Left ventricle myocardium superior (tissue), 1 donor: ENCODE measurements at regions not wholly inside any gene's neighbourhood (a gene's known extent, or its start where the extent isn't known, plus 50 kb on each side); places are given as distances from the start of the nearest gene placed in this dataset.
A peak's percentile ranks its signal among the peaks of the same experiment; 100 is the strongest.

ENCODE experiments used
- ATAC-seq: fragments of 200-7000 bp; cut with Tn5 transposase; one replicate; pipeline ENCODE4 v1.9.1; 2020; ENCODE audit warnings: mild to moderate bottlenecking, moderate library complexity
- DNase-seq: peaks from one replicate; pipeline ENCODE4 v3.0.0-alpha.2; 2020
- intact Hi-C: fragments of 100-400 bp; cut with micrococcal nuclease; formaldehyde crosslinking; loops from one replicate; pipeline ENCODE4 v1.11.0; 2022
- donor health status: DM: no; HTN: yes; CAD: no; lungs with severe emphysema.

GRCh38 chr20:58600756-58601155 lies 50.3 kb upstream of the STX16 start:
- intact Hi-C loops, result no loop called here
- DNase-seq (no peak), ATAC-seq (no peak)

DNA sequence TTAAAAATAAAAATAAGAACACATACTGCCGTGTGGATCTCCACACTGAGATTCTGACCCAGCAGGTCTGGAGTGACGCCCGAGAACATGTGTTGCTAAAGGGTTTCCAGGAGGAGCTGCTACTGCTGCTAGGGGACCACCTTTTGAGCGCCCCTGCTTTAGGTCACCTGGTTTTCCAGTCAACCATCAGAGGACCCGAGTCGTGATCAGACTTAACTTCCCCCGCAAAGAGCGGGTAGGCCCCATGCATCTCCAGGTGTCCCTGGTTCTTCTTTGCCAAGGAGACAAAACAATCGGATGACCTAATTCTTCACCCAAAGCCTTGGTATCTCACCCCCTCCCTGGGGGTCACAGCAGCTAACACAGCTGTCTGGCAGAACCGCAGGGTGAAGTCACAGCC lies 51.1 kb upstream of the STX16 start:
- DNase-seq, result no peak
- intact Hi-C loops, result no loop called here
- no peak for ATAC-seq

DNA sequence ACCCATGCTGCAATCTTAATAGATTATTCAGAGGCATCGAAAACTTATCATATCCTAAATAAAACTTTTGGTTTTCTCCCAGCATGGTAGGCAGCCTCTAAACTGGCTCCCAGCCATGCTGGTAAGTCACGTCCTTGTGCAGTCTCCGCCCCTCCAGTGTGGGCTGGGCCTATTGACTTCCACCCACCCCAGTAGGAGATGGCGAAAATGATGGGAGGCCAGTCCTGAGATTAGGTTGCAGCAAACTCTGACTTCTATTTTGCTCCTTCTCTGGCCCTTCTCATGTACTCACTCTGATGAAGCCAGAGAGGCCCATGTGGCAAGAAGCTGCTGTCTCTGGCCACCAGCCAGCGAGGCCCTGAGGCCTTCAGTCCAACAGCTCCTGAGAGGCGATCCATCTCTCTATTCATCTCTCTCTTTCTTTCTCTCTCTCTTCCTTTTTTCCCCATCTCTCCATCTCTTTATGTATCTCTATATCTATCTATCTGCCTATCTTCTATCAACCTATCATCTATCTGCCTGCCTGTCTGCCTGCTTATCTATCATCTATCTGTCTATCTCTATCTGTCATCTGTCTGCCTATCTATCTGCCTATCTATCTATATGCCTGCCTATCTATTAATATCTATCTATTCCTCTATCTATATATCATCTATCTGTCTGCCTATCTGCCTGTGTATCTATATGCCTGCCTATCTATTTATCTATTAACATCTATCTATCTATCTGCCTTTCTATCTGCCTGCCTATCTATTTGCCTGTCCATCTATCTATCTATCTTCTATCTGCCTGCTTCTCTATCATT lies 52.7 kb upstream of the STX16 start:
- intact Hi-C loops, result no loop called here
- DNase-seq (peak; percentile 81), ATAC-seq (peak; percentile 76)

GRCh38 chr20:58597249-58597891 lies 53.7 kb upstream of the STX16 start:
- intact Hi-C loops, result no loop called here
- peak; percentile 64 for DNase-seq
- ATAC-seq, result peak; percentile 90

DNA sequence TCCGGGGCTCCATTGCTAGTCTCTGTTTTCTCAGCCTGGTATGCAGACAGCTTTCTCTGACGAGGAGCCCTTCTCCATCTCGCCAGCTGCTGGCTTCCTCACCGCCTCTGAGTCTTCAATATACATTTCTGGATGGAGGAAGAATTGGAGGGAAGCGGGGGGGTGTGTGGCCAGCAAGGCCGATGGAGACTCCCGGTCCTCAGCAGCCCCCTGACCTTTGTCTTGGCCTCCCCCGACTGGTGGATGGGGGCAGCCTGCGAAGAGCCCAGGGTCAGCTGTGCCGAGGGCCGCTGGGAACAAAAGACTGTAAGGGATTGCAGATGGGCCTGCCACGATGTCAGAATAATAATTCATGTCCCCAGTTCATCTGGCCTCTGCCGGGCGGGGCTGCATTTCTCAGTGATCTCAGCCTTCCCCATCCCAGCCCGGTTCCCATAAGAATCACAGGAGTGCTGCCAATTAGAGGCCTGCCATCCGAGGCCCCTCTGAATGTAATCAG lies 54.3 kb upstream of the STX16 start:
- DNase-seq (peak; percentile 57), ATAC-seq (peak; percentile 65)
- intact Hi-C loops, result no loop called here

- DNase-seq (no peak), ATAC-seq (no peak)
- intact Hi-C loops, result no loop called here
Measured at GRCh38 chr20:58596244-58596643, 54.8 kb upstream of the STX16 start.

DNA sequence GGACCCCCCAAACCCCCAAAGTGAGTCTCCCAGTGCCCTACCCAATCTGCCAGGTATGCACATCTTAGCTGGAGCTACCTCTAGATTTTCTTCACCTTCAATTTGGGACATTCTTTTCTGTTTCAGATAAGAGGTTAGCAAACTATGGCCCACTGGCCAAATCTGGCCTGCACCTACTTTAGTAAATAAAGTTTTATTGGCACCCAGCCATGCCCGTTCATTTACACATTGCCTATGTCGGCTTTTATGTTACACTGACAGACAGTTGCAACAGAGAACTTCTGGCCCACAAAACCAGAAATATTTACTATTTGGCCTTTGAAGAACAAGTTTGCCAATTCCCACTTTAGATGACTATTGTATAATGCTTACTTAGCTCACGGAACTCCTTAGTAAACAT lies 55.9 kb upstream of the STX16 start:
- no peak for ATAC-seq
- intact Hi-C loops, result no loop called here
- DNase-seq, result no peak

DNA sequence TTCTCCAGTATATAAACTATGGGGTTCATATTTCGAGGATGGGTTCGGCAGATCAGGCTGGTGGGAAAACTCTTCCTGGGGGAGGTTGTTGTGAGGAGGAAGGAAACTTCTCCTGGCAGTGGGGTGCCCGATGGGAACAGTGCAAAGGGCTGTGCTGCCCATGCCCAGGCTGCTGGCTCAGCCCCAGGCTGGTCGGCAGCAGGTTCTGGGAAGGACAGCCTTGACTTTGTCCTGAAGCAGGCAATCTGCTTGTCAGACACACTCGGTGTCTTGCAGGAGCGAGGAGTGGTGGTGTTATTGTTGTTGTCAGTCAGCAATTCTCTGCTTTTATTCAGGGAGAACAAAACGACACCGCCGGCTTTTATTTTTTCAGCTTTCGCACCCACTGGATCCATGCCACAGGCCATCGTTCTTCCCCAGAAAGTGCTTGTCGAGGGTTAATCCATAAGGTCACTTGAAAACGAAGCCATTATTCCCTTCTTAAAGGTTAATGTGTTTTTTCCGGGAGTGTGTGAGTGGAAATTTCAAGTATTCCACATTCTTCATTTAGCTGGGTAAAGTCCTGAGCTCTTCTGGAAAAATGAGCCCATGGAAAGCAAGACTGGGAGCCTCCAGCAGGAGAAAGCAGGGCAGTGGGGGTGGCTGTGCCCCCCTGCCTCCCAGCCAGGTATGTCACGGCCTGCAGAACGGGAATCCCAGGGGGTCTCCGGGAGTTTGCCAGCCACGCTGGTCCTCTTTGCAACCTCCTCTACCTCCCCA lies 57.0 kb upstream of the STX16 start:
- intact Hi-C loops, result no loop called here
- ATAC-seq (no peak), DNase-seq (no peak)

- ATAC-seq, result no peak
- intact Hi-C loops, result no loop called here
- DNase-seq, result no peak
Measured at GRCh38 chr20:58592076-58592695, 58.9 kb upstream of the STX16 start.

GRCh38 chr20:58590679-58591473 lies 60.2 kb upstream of the STX16 start:
- DNase-seq (no peak), ATAC-seq (no peak)
- intact Hi-C loops, result no loop called here

DNA sequence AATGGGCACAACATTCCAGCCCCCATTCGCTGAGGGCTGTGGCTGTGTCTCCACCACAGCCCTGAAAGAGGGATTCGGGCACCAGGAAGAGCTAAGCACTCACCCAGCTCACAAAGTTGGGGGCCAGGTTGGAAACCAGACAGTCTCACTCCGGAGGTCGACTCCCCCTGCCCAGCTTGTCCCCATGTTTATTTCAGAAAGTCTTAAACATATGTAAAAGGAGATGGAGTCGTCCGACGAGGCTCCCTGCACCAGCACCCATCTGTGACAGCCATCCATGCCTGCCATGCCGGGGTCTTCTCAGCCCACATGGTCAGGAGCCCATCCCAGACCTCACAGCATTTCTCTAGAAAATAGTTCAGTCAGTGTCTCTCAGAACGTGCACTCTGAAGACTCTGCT lies 63.6 kb upstream of the STX16 start:
- no peak for ATAC-seq
- intact Hi-C loops, result no loop called here
- no peak for DNase-seq

- ATAC-seq (no peak), DNase-seq (no peak)
- intact Hi-C loops, result no loop called here
Measured at GRCh38 chr20:58586565-58587093, 64.5 kb upstream of the STX16 start.

DNA sequence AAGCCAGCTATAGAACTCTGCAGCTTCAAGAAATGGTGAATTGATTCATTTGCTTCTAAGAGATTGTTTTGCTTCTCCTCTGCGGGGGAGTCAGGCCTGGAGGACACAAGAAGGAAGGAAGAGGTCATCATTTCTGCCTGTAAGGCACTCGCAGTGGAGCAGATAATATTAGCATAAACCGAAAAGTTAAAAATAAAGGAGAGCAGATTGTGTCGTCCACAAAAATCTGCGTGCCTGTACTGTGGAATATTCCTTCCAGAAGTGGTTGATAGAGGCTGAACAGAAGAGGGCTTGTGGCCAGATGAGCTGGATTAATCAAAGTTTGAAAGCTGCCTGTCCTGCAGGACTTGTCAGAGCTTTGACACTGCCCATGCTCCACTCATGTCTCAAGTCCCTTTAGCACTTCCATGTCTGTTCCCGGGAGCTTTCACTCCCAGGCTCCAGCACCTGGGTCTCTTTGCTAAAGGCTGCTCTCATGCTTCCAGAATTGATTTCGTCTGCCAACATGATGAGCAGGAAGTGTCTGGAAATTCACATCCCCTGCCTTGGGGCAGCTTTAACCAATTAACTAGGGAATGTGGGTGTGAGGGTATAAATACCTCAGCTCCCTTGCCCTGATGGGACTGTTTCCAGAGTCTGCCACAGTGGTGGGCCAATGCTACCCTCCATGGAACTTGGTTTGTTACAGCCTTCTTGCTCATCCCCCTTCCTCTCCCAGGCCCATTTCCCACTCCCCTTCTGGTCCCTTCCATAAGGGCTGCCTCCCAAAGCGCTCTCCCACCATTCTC lies 65.1 kb upstream of the STX16 start:
- ATAC-seq, result no peak
- DNase-seq, result no peak
- intact Hi-C loops, result no loop called here

GRCh38 chr20:58584881-58585752 lies 66.0 kb upstream of the STX16 start:
- ATAC-seq (no peak), DNase-seq (no peak)
- intact Hi-C loops, result no loop called here

DNA sequence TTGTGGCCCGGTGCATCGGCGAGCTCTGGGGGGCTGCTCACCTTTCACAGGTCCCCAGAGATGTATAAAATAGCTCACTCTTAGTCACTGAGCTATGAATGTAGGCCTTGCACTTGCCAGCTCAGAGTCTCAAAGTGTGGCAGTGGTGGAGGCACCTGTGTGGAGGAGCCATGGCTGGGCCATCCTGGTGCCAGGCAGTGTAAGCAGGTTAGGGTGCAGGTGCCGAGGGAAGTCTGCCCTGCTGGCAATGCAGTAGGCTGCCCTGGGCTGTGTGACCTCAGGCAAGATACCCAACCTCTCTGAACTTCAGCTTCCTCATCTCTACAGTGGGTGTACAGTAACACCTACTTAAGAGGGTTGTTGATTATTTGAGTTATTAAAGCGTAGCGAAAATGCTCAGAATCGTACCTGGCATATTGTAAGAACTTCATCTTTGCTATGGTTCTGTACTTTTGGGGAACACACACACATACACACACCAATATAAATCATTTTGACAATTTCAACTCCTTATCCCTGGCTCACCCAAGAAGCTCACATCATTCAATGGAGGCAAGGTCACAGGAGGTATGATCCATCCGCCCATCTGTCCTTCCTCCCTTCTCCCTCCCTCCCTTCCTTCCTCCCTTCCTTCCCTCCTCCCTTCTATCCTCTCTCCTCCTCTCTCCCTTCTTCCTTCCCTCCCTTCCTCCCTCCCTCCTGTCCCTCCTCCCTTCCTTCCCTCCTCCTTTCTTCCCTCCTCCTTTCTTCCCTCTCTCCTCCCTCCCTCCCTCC lies 66.8 kb upstream of the STX16 start:
- intact Hi-C loops, result no loop called here
- ATAC-seq (no peak), DNase-seq (no peak)

- ATAC-seq, result no peak
Measured at GRCh38 chr20:58583586-58583985, 67.5 kb upstream of the STX16 start.

More at GRCh38 chr20:58583586-58583985, 67.5 kb upstream of the STX16 start:
- intact Hi-C loops, result no loop called here
- DNase-seq, result no peak
